ENCODE measurements at regions not wholly inside any gene's neighbourhood (a gene's known extent, or its start where the extent isn't known, plus 50 kb on each side); places are given as distances from the start of the nearest gene placed in this dataset.
A peak's percentile ranks its signal among the peaks of the same experiment; 100 is the strongest.

DNA sequence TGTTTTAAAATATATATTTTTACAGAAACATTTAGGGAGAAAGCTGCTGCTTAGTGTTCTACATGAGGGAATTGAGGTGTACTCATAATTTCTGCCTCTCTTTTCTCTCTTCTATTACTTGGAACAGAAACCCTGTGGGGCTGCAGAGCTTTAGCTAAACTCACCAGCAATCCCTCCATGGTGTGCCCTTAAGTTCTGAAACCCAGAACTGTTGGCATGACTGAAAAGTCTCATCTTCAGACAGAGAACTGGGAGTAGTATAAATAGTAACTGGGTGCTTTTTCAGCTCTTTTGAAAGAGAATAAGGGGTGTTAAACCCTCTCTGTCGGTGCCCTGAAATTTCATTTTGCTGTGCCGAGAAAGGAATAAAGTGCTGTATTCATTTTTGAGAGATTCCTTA lies 294.9 kb upstream of the BOD1L1 start:
- Histone ChIP-seq H4K20me1 (ENCODE audit: insufficient read depth) (no peaks in the 10 kb centered on the region), H3K27me3 (ENCODE audit: insufficient read depth) (no peaks in the 10 kb centered on the region), H3K4me2 (no peak overlapping the region; the same call in 1 of the 2 replicates), H3K36me3 (replicated peaks in 1 of 2; ENCODE audit: control insufficient read depth in 1 of 2, insufficient read depth in 2 of 2, low read length in 1 of 2) (no peaks in the 10 kb centered on the region), H3F3A (replicated peaks; ENCODE audit: insufficient read depth) (peaks cover 24% of the 10 kb centered on the region), H3K4me3 (ENCODE audit: low read depth in 2 of 2, low read length in 1 of 2) (no peak overlapping the region), H3K9ac (peak overlapping the region; percentile 57), H3K4me1 (ENCODE audit: control insufficient read depth in 1 of 2, insufficient read depth in 2 of 2, low read depth in 1 of 2, low read length in 1 of 2) (peaks cover 0 to 50% of the 10 kb centered on the region in 2 experiments; a peak in 3 of 4 replicates), H3K9me2 (no peaks in the 10 kb centered on the region), H3K27ac (ENCODE audit: low read depth in 2 of 2, low read length in 1 of 2) (peak overlapping the region in 1 of 2 experiments; percentile 99; a peak in 2 of 4 replicates), H3K79me2 (ENCODE audit: insufficient read depth) (no peaks in the 10 kb centered on the region), H2AFZ (ENCODE audit: low read depth) (peak overlapping the region; percentile 29; the same call in 1 of the 2 replicates), H3K9me3 (no peaks in the 10 kb centered on the region)
- CTCF ChIA-PET = interaction anchor here (0.6 kb wide), 1 partner anchor 453 kb away, joined by 3 read pairs; no protein-coding TSS in a partner anchor
- no peak for DNase-seq
- POLR2A ChIA-PET = no interaction called here
- TF ChIP-seq, protein P1, sequence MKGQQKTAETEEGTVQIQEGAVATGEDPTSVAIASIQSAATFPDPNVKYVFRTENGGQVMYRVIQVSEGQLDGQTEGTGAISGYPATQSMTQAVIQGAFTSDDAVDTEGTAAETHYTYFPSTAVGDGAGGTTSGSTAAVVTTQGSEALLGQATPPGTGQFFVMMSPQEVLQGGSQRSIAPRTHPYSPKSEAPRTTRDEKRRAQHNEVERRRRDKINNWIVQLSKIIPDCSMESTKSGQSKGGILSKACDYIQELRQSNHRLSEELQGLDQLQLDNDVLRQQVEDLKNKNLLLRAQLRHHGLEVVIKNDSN (IDR thresholded peaks at IDR 0.05; ENCODE audit: borderline replicate concordance, low read depth) = no peak
- TF ChIP-seq GATA2 (CRISPR knock-in tag; IDR thresholded peaks at IDR 0.05) = no peak
- TF ChIP-seq EZH2phosphoT487 (IDR thresholded peaks at IDR 0.05; ENCODE audit: borderline replicate concordance, low read depth) = no peak
- TF ChIP-seq, protein P2, sequence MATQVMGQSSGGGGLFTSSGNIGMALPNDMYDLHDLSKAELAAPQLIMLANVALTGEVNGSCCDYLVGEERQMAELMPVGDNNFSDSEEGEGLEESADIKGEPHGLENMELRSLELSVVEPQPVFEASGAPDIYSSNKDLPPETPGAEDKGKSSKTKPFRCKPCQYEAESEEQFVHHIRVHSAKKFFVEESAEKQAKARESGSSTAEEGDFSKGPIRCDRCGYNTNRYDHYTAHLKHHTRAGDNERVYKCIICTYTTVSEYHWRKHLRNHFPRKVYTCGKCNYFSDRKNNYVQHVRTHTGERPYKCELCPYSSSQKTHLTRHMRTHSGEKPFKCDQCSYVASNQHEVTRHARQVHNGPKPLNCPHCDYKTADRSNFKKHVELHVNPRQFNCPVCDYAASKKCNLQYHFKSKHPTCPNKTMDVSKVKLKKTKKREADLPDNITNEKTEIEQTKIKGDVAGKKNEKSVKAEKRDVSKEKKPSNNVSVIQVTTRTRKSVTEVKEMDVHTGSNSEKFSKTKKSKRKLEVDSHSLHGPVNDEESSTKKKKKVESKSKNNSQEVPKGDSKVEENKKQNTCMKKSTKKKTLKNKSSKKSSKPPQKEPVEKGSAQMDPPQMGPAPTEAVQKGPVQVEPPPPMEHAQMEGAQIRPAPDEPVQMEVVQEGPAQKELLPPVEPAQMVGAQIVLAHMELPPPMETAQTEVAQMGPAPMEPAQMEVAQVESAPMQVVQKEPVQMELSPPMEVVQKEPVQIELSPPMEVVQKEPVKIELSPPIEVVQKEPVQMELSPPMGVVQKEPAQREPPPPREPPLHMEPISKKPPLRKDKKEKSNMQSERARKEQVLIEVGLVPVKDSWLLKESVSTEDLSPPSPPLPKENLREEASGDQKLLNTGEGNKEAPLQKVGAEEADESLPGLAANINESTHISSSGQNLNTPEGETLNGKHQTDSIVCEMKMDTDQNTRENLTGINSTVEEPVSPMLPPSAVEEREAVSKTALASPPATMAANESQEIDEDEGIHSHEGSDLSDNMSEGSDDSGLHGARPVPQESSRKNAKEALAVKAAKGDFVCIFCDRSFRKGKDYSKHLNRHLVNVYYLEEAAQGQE (IDR thresholded peaks at IDR 0.05; ENCODE audit: low read depth, low read length) = no peak
- no peak for TF ChIP-seq FOXJ3 (CRISPR knock-in tag; IDR thresholded peaks at IDR 0.05)
- TF ChIP-seq, protein P3, sequence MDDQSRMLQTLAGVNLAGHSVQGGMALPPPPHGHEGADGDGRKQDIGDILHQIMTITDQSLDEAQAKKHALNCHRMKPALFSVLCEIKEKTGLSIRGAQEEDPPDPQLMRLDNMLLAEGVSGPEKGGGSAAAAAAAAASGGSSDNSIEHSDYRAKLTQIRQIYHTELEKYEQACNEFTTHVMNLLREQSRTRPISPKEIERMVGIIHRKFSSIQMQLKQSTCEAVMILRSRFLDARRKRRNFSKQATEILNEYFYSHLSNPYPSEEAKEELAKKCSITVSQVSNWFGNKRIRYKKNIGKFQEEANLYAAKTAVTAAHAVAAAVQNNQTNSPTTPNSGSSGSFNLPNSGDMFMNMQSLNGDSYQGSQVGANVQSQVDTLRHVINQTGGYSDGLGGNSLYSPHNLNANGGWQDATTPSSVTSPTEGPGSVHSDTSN (IDR thresholded peaks at IDR 0.05) = no peak
- no peak for TF ChIP-seq JUND (IDR thresholded peaks at IDR 0.05)
- TF ChIP-seq CHD2 (IDR thresholded peaks at IDR 0.05; ENCODE audit: low read length, partially characterized antibody) = no peak
- no peak for TF ChIP-seq NFIC (IDR thresholded peaks at IDR 0.05; ENCODE audit: borderline replicate concordance)
- no peak for TF ChIP-seq YY1 (IDR thresholded peaks at IDR 0.05; ENCODE audit: low read depth)
- TF ChIP-seq, protein P4, sequence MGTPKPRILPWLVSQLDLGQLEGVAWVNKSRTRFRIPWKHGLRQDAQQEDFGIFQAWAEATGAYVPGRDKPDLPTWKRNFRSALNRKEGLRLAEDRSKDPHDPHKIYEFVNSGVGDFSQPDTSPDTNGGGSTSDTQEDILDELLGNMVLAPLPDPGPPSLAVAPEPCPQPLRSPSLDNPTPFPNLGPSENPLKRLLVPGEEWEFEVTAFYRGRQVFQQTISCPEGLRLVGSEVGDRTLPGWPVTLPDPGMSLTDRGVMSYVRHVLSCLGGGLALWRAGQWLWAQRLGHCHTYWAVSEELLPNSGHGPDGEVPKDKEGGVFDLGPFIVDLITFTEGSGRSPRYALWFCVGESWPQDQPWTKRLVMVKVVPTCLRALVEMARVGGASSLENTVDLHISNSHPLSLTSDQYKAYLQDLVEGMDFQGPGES (IDR thresholded peaks at IDR 0.05; ENCODE audit: low read depth, low read length) = no peak
- WGBS (ENCODE audit: low lambda C conversion rate) = 100% methylated on average over 2 of the region's 2 CpGs

Data from SK-N-SH (cell line).